ENCODE measurements at regions not wholly inside any gene's neighbourhood (a gene's known extent, or its start where the extent isn't known, plus 50 kb on each side); places are given as distances from the start of the nearest gene placed in this dataset.

- Histone ChIP-seq H3K36me3 (ENCODE audit: insufficient read depth in 1 of 2, low read depth in 1 of 2) (no peaks in the 10 kb centered on the region), H3K4me1 (no peaks in the 10 kb centered on the region), H3K4me3 (no peak overlapping the region), H3K27me3 (ENCODE audit: insufficient read depth in 3 of 3, low read length in 2 of 3) (no peaks in the 10 kb centered on the region), H3K9me3 (no peaks in the 10 kb centered on the region), H3K27ac (no peak overlapping the region)
- TF ChIP-seq CTCF (IDR thresholded peaks at IDR 0.05): no peak
- ATAC-seq (no peak), DNase-seq (no peak)
- WGBS, 3 donors: 89 to 94% (median 90%) methylated on average over 2 of the region's 2 CpGs
- intact Hi-C loops (cut with DNase I): no loop called here
Measured at GRCh38 chr7:88700725-88701124, 58.8 kb upstream of the ZNF804B start.

- H3K36me3 ChIP-seq (ENCODE audit: insufficient read depth in 1 of 2, low read depth in 1 of 2): no peaks in the 10 kb centered on the region
- intact Hi-C loops (cut with DNase I): no loop called here
- no peak for TF ChIP-seq CTCF (IDR thresholded peaks at IDR 0.05)
- H3K9me3 ChIP-seq: no peaks in the 10 kb centered on the region
- no peaks in the 10 kb centered on the region for H3K27me3 ChIP-seq (ENCODE audit: insufficient read depth in 3 of 3, low read length in 2 of 3)
- no peak overlapping the region for H3K4me3 ChIP-seq
- no peak overlapping the region for H3K27ac ChIP-seq
- no peaks in the 10 kb centered on the region for H3K4me1 ChIP-seq
- no peak for ATAC-seq
- DNase-seq: no peak
Measured at GRCh38 chr7:88694207-88694606, 65.3 kb upstream of the ZNF804B start.

DNA sequence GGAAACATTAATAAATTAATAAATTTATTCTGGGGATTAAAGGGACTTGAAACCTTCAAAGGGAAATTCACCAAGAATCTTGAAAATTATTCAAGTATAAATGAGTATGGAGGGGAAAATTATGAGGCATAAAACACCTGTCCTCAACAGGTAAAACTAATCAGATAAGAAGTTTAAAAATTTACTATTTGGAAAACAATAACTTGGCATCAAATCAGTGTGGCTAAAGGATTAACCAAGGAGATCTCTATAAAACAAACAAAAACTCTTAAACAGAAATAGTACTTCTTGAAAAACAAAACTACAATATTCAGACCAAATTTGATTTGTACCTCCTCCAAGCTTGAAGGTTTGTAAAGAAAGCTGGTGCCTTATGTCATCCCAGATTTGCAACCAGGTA is 66.4 kb upstream of the ZNF804B start:
- no peaks in the 10 kb centered on the region for H3K9me3 ChIP-seq
- no peaks in the 10 kb centered on the region for H3K4me1 ChIP-seq
- no peaks in the 10 kb centered on the region for H3K27me3 ChIP-seq (ENCODE audit: insufficient read depth in 3 of 3, low read length in 2 of 3)
- no peak for ATAC-seq
- no peak for DNase-seq
- no peak for TF ChIP-seq CTCF (IDR thresholded peaks at IDR 0.05)
- H3K27ac ChIP-seq: no peak overlapping the region
- intact Hi-C loops (cut with DNase I): no loop called here
- H3K4me3 ChIP-seq: no peak overlapping the region
- no peaks in the 10 kb centered on the region for H3K36me3 ChIP-seq (ENCODE audit: insufficient read depth in 1 of 2, low read depth in 1 of 2)

GRCh38 chr7:88692493-88692892 is 67.0 kb upstream of the ZNF804B start:
- TF ChIP-seq CTCF (IDR thresholded peaks at IDR 0.05): no peak
- intact Hi-C loops (cut with DNase I): no loop called here
- ATAC-seq (no peak), DNase-seq (no peak)
- Histone ChIP-seq H3K4me1 (no peaks in the 10 kb centered on the region), H3K36me3 (ENCODE audit: insufficient read depth in 1 of 2, low read depth in 1 of 2) (no peaks in the 10 kb centered on the region), H3K4me3 (no peak overlapping the region), H3K9me3 (no peaks in the 10 kb centered on the region), H3K27ac (no peak overlapping the region), H3K27me3 (ENCODE audit: insufficient read depth in 3 of 3, low read length in 2 of 3) (no peaks in the 10 kb centered on the region)

DNA sequence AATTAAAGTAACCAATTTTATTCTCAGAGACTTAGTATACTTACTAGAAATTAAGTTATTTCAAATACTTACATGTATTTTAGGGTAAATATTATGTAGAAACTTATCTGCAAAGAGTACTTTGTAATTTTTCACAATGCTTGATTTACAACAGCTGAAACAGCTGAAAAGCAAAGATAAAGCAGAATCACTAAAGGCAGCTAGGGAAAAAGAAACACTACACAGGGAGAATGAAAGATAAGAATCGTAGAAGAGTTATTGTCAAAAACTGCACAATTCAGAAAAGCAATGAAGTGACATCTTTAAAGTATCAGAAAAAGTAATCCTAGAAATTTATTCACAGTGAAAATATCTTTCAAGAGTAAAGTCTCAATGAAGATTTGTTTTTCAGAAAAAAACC is 69.7 kb upstream of the ZNF804B start:
- TF ChIP-seq CTCF (IDR thresholded peaks at IDR 0.05): no peak
- intact Hi-C loops (cut with DNase I): no loop called here
- DNase-seq (no peak), ATAC-seq (no peak)
- Histone ChIP-seq H3K4me1 (no peaks in the 10 kb centered on the region), H3K27ac (no peak overlapping the region), H3K36me3 (ENCODE audit: insufficient read depth in 1 of 2, low read depth in 1 of 2) (no peaks in the 10 kb centered on the region), H3K4me3 (no peak overlapping the region), H3K27me3 (ENCODE audit: insufficient read depth in 3 of 3, low read length in 2 of 3) (no peaks in the 10 kb centered on the region), H3K9me3 (no peaks in the 10 kb centered on the region)
- 53 to 89% (median 85%) methylated on average over 1 of the region's 1 CpG for WGBS, 3 donors
